ENCODE measurements at regions not wholly inside any gene's neighbourhood (a gene's known extent, or its start where the extent isn't known, plus 50 kb on each side); places are given as distances from the start of the nearest gene placed in this dataset.

DNA sequence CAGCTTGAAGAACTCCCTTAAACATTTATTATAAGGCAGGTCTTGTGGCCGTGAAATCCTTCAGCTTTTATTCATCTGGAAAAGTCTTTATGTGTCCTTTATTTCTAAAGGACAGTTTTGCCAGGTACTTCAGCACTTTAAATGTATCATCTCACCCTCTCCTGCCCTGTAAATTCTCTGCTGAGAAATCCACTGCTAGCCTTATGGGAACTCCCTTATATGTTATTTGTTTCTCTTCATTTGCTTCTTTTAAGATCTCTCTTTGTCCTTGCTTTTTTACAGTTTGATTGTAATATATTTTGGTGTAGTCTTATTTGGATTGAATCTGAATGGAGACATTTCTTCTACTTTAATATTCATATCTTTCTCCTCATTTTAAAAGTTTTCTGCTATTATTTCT, 86.7 kb upstream of the RBMS3 start:
- TF ChIP-seq POLR2A (IDR thresholded peaks at IDR 0.05) (no peak), CTCF (IDR thresholded peaks at IDR 0.05 in 8 of 11, conservative IDR thresholded peaks at IDR 0.05 in 3 of 11) (no peak), POLR2AphosphoS5 (IDR thresholded peaks at IDR 0.05) (no peak)
